ENCODE measurements at regions not wholly inside any gene's neighbourhood (a gene's known extent, or its start where the extent isn't known, plus 50 kb on each side); places are given as distances from the start of the nearest gene placed in this dataset.

DNA sequence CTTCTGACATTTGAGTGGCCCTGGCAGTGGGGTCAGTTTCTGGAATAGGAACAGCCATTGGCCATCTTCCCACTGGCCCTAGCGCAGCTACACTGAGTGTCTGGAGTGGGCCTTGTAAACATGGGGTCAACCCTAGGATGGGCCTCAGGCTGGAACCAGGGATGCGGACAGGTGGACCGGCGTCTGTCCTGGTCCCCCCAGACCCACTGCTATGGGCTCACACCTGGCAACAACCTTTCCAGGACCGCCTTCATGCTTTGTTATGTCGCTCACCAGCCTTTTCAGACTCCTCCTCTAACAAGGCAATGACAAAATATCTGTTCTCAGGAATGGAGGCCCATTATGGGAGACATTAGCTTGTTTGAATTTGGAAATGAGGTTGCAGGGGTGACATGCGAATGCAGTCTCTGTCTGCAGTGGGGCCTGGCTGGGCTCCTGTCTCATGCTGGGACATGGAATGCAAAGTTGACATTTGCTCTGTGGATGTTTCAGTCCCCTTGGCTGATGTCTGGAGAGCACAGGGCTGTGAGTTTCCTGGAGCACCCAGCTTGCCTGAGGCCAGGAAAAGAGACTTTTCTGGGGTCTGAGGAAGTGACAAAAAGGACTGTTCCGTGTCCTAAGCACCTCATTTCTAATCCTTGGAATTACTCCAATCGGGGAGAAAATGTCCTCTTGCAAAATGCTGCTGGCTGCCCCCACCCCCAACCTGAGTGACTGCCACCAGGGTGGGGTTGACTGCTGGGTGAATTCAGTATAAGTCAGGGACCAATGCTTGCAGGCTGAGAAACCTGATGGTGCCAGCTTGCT, 98.7 kb upstream of the PMEPA1 start (continued):
- TF ChIP-seq TBP (IDR thresholded peaks at IDR 0.05; ENCODE audit: low read depth, low read length): no peak
- TF ChIP-seq, protein P1, sequence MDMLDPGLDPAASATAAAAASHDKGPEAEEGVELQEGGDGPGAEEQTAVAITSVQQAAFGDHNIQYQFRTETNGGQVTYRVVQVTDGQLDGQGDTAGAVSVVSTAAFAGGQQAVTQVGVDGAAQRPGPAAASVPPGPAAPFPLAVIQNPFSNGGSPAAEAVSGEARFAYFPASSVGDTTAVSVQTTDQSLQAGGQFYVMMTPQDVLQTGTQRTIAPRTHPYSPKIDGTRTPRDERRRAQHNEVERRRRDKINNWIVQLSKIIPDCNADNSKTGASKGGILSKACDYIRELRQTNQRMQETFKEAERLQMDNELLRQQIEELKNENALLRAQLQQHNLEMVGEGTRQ (IDR thresholded peaks at IDR 0.05; ENCODE audit: low read length): no peak
- TF ChIP-seq, protein P2, sequence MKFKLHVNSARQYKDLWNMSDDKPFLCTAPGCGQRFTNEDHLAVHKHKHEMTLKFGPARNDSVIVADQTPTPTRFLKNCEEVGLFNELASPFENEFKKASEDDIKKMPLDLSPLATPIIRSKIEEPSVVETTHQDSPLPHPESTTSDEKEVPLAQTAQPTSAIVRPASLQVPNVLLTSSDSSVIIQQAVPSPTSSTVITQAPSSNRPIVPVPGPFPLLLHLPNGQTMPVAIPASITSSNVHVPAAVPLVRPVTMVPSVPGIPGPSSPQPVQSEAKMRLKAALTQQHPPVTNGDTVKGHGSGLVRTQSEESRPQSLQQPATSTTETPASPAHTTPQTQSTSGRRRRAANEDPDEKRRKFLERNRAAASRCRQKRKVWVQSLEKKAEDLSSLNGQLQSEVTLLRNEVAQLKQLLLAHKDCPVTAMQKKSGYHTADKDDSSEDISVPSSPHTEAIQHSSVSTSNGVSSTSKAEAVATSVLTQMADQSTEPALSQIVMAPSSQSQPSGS (IDR thresholded peaks at IDR 0.05; ENCODE audit: low read length): no peak
- no peak for TF ChIP-seq SP2 (IDR thresholded peaks at IDR 0.05; ENCODE audit: low read length)
- no peak for TF ChIP-seq RBBP5 (IDR thresholded peaks at IDR 0.05; ENCODE audit: borderline replicate concordance, low read depth, low read length)
- TF ChIP-seq RAD21 (IDR thresholded peaks at IDR 0.05 in 1 of 2, conservative IDR thresholded peaks at IDR 0.05 in 1 of 2; ENCODE audit: low read depth in 2 of 2, low read length in 2 of 2): no peak
- TF ChIP-seq JUN (IDR thresholded peaks at IDR 0.05; ENCODE audit: low read depth, low read length): no peak
- TF ChIP-seq HDAC2 (IDR thresholded peaks at IDR 0.05; ENCODE audit: borderline replicate concordance in 1 of 2, low read depth in 2 of 2, low read length in 2 of 2): no peak

All from H1 (cell line).